ENCODE measurements at regions not wholly inside any gene's neighbourhood (a gene's known extent, or its start where the extent isn't known, plus 50 kb on each side); places are given as distances from the start of the nearest gene placed in this dataset.
"Not testable (repeated sequence)": the region's sequence is repeated elsewhere in the genome, so short reads cannot be mapped to it uniquely, and the experiment has no call there.

GRCh38 chr12:62001424-62001823 is 258.8 kb upstream of the USP15 start:
- no peak for DNase-seq (ENCODE audit: low read depth, low spot score)

GRCh38 chr12:62003226-62003625 is 257.0 kb upstream of the USP15 start:
- DNase-seq (ENCODE audit: low read depth, low spot score), result no peak

DNA sequence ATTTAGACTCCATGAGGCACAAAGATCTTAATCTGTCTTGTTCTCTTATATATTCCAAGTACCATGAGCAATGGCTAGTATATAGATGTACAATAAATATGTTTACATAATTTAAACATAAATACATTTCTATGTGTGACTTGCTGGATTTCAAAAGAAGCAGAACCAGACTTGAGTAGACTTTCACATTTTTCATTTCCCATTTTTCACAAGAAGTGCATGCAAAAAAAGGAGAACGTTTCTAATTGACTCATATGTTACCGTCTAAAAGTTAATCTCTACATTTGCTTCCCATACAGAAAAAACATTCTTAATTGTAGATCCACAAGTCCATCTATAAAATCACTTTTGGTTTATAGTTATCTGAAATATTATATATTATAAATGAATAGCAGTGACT is 256.5 kb upstream of the USP15 start:
- DNase-seq (ENCODE audit: low read depth, low spot score), result no peak

- no peak for DNase-seq (ENCODE audit: low read depth, low spot score)
Observed at GRCh38 chr12:62005615-62006014, 254.6 kb upstream of the USP15 start.

GRCh38 chr12:62006076-62006732 is 254.0 kb upstream of the USP15 start:
- no peak for DNase-seq (ENCODE audit: low read depth, low spot score)

DNA sequence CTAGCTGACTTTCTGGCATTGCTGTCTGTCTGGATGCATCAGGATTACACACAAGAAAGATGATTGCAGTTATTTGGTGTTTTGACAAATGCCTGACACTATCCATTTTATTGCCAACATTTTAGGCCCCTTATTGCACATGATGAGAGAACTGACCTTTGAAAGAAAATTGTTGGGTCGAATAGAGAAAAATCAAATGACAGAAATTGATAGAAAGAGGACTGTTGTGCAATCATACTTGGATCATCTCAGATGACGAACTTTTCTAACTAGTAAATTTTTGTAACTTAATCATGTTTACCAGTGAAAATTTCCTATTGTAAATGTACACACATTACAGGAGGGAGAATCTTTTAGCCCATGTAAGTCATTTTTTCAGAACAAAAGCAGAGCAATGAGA is 251.5 kb upstream of the USP15 start:
- no peak for DNase-seq (ENCODE audit: low read depth, low spot score)

GRCh38 chr12:62009445-62009844 is 250.8 kb upstream of the USP15 start:
- no peak for DNase-seq (ENCODE audit: low read depth, low spot score)

DNA sequence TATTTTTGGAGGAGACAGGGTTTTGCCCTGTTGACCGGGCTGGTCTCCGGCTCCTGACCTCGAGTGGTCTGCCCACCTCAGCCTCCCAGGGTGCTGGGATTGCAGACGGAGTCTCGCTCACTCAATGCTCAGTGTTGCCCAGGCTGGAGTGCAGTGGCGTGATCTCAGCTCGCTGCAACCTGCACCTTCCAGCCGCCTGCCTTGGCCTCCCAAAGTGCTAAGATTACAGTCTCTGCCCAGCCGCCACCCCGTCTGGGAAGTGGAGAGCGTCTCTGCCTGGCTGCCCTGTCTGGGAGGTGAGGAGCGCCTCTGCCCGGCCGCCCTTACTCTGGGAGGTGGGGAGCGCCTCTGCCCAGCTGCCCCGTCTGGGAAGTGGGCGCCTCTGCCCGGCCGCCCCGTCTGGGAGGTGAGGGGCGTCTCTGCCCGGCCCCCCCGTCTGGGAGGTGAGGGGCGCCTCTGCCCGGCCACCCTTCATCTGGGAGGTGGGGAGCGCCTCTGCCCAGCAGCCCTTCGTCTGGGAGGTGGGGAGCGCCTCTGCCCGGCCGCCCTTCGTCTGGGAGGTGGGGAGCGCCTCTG is 249.8 kb upstream of the USP15 start:
- DNase-seq (ENCODE audit: low read depth, low spot score), result not testable (repeated sequence)

- not testable (repeated sequence) for DNase-seq (ENCODE audit: low read depth, low spot score)
Observed at GRCh38 chr12:62010973-62011372, 249.2 kb upstream of the USP15 start.

DNA sequence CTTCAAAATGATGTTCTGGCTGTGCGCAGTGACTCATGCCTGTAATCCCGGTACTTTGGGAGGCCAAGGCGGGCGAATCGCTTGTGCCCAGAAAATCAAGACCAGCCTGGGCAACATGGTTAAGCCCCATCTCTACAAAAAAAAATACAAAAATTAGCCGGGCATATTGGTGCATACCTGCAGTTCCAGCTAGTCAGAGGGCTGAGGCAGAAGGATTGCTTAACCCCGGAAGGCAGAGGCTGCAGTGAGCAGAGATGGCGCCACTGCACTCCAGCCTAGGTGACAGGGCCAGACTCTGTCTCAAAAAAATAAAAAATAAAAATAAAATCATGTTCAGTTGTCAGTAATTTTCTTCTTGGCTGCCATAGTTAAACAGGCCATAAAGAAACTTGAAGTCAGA is 245.9 kb upstream of the USP15 start:
- DNase-seq (ENCODE audit: low read depth, low spot score), result no peak

DNA sequence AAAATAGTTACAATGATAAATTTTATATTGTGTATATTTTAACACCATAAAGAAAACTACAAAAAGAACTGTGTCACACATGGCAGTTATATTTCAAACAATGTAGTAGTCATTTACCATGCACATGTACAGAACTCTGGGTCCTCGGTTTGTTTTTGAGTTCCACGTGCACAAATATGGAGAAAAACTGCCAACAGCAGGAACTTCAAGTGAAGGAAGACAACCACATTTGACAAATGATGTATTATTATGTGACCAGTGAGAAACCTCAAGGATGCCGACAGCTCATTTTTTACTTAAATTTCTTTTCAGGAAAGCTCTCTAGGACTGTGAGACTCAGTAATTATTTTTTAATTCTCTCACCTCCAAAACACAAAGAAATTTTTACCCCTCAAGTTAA is 244.2 kb upstream of the USP15 start:
- no peak for DNase-seq (ENCODE audit: low read depth, low spot score)

GRCh38 chr12:62021808-62022207 is 238.4 kb upstream of the USP15 start:
- no peak for DNase-seq (ENCODE audit: low read depth, low spot score)

DNA sequence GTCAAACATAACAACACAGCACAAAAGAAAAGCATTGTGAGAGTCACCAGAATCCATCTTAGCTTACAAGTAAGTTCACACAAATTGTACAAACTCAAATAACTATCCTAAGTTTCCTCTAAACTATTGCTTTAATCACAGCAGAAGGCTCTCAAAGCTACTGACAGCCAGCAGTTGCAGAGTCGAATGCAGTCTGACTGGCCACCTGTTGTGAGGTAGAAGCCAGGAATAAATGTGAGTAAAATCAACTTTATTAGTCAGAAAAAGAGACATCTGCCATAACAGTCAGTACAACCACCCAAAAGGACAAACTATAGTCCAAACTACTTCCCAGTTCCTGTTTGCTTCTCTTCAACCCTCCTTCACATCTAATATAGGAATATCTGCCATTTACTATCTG is 231.7 kb upstream of the USP15 start:
- DNase-seq (ENCODE audit: low read depth, low spot score), result no peak

GRCh38 chr12:62032870-62033269 is 227.3 kb upstream of the USP15 start:
- DNase-seq (ENCODE audit: low read depth, low spot score), result no peak

GRCh38 chr12:62044450-62045135 is 215.6 kb upstream of the USP15 start:
- DNase-seq (ENCODE audit: low read depth, low spot score), result no peak

- no peak for DNase-seq (ENCODE audit: low read depth, low spot score)
Observed at GRCh38 chr12:62045211-62045610, 215.0 kb upstream of the USP15 start.

GRCh38 chr12:62050785-62051184 is 209.4 kb upstream of the USP15 start:
- no peak for DNase-seq (ENCODE audit: low read depth, low spot score)

DNA sequence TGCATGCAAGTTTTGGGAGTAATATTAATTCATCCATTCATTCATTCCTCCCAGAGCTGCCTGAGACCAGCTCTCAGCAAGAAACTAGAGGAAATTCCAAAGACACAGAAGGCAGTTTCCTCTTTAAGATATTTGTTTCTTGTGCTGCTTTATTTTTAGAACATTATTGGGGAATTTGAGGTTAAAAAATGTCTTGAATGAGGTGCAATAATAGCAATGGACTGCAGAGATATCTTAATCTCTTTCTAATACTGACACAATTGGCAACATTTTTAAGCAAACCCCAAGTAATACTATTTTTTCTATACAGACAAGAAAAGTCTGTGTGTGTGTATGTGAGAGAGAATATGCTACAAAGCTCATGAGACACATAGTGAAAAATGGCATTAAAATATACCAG is 190.2 kb upstream of the USP15 start:
- DNase-seq (ENCODE audit: low read depth, low spot score), result no peak

DNA sequence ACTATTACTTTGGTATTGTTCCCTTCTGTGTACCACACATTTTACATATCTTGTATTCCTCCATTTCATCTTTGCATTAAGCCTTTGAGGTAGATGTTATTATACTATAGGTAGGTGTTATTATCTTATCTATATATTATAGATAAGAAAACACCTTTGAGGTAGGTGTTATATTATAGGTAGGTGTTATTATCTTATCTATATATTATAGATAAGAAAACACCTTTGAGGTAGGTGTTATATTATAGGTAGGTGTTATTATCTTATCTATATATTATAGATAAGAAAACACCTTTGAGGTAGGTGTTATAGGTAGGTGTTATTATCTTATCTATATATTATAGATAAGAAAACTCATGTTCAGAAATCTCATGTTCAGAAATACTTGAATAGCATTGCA is 187.0 kb upstream of the USP15 start:
- not testable (repeated sequence) for DNase-seq (ENCODE audit: low read depth, low spot score)

- no peak for DNase-seq (ENCODE audit: low read depth, low spot score)
Observed at GRCh38 chr12:62075870-62076269, 184.3 kb upstream of the USP15 start.

GRCh38 chr12:62078020-62078419 is 182.2 kb upstream of the USP15 start:
- no peak for DNase-seq (ENCODE audit: low read depth, low spot score)

- DNase-seq (ENCODE audit: low read depth, low spot score), result no peak
Observed at GRCh38 chr12:62082448-62082847, 177.8 kb upstream of the USP15 start.

- no peak for DNase-seq (ENCODE audit: low read depth, low spot score)
Observed at GRCh38 chr12:62098132-62098531, 162.1 kb upstream of the USP15 start.
